H1 (cell line): ENCODE measurements at regions not wholly inside any gene's neighbourhood (a gene's known extent, or its start where the extent isn't known, plus 50 kb on each side); places are given as distances from the start of the nearest gene placed in this dataset.

Experiments used
- HDAC6 ChIP-seq: IDR thresholded peaks from one replicate; pipeline ENCODE4 v1.7.1; 2012; ENCODE audit warnings: low read depth, mild to moderate bottlenecking, inconsistent platforms, low read length, moderate library complexity
- RAD21 ChIP-seq, 2 experiments: IDR thresholded peaks in 1 of 2; conservative IDR thresholded peaks in 1 of 2; 2 replicates each; pipeline ENCODE4 v1.6.1; 2011; ENCODE audit warnings: low read depth in 2 of 2, low read length in 2 of 2, improper control_type of control experiment in 1 of 2, inconsistent platforms in 1 of 2, mild to moderate bottlenecking in 1 of 2, moderate library complexity in 1 of 2

DNA sequence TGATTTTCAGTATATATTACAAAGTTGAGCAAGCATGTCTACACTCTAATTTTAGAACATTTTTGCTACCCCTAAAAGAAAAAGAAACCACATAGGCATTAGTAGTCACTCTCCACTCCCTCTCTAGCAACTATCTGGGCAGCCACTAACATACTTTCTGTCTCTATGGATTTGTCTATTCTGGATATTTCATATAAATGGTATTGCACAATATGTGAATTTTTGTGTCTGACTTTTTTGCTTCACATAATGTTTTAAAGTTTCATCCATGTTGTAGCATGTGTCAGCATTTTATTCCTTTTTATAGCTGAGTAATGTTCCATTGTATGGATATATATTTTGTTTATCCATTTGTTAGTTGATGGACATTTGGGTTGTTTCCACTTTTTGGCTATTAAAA, 232.5 kb upstream of the CTAGE1 start (continued):
- TF ChIP-seq RAD21 (IDR thresholded peaks at IDR 0.05 in 1 of 2, conservative IDR thresholded peaks at IDR 0.05 in 1 of 2; ENCODE audit: low read depth in 2 of 2, low read length in 2 of 2), result no peak
- no peak for TF ChIP-seq HDAC6
- TF ChIP-seq, all 59 proteins: peak for 0
